GM12865 (cell line): ENCODE measurements at regions not wholly inside any gene's neighbourhood (a gene's known extent, or its start where the extent isn't known, plus 50 kb on each side); places are given as distances from the start of the nearest gene placed in this dataset.

ENCODE experiments used
- DNase-seq: peaks from one replicate; pipeline ENCODE4 v3.0.0; 2010; ENCODE audit warnings: low read depth
- H3K4me3 ChIP-seq: 2 replicates; pipeline ENCODE4 v1.5.1; 2011; ENCODE audit warnings: mild to moderate bottlenecking, low read depth, low read length, control low read depth
- TF ChIP-seq, protein P1 (sequence below): IDR thresholded peaks from 2 replicates; pipeline ENCODE4 v1.5.1; 2011; ENCODE audit warnings: low read length, control low read depth, low read depth, inconsistent platforms; ENCODE audit not compliant: insufficient read depth; ENCODE audit errors: missing control alignments

GRCh38 chr14:66135831-66136230 is 350.3 kb upstream of the CCDC196 start:
- TF ChIP-seq, protein P1, sequence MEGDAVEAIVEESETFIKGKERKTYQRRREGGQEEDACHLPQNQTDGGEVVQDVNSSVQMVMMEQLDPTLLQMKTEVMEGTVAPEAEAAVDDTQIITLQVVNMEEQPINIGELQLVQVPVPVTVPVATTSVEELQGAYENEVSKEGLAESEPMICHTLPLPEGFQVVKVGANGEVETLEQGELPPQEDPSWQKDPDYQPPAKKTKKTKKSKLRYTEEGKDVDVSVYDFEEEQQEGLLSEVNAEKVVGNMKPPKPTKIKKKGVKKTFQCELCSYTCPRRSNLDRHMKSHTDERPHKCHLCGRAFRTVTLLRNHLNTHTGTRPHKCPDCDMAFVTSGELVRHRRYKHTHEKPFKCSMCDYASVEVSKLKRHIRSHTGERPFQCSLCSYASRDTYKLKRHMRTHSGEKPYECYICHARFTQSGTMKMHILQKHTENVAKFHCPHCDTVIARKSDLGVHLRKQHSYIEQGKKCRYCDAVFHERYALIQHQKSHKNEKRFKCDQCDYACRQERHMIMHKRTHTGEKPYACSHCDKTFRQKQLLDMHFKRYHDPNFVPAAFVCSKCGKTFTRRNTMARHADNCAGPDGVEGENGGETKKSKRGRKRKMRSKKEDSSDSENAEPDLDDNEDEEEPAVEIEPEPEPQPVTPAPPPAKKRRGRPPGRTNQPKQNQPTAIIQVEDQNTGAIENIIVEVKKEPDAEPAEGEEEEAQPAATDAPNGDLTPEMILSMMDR, result no peak
- no peak for DNase-seq

DNA sequence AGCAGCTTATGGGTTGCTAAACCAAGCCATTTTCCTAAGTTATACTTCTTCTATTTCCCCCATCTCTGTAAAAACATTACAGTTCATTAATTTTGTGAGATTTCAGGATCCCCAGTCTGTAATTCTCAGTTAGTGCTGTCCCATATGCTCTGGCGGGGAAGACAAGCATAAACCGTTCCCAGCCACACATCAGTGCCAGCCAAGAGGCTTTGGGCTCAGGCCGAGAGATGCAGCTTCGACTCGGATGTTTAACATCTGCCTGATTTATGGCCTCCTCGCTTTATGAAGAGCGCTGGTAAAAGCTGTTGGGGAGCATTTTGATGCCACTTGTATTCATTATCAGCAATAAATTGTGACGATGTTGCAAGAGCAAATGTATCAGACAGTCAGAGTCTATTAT is 349.1 kb upstream of the CCDC196 start:
- TF ChIP-seq, protein P1, result no peak
- DNase-seq, result no peak
- H3K4me3 ChIP-seq, result no peak overlapping the region

More at GRCh38 chr14:66135831-66136230, 350.3 kb upstream of the CCDC196 start:
- no peak overlapping the region for H3K4me3 ChIP-seq

DNA sequence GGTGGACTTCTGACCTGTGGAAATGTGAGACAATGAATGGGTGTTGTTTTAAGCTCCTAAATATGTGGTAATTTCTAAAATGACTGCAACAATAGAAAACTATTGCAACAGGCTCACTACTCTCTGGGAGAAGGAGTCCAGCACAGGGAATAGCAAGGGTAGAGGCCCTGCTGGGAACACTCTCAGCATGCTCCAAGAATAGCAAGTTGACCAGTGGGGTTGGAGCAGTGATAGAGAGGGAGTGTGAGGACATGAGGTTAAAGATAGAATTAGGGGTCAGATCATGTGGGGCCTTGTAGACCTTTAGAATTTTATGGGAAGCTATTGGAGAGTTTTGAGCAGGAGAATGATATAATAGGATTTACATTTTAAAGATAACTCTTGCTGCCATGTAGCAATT is 346.7 kb upstream of the CCDC196 start:
- DNase-seq, result no peak
- no peak overlapping the region for H3K4me3 ChIP-seq
- TF ChIP-seq, protein P1, result no peak

GRCh38 chr14:66140213-66140918 is 345.8 kb upstream of the CCDC196 start:
- DNase-seq, result peak; percentile 58
- TF ChIP-seq, protein P1, result no peak
- H3K4me3 ChIP-seq, result no peak overlapping the region

DNA sequence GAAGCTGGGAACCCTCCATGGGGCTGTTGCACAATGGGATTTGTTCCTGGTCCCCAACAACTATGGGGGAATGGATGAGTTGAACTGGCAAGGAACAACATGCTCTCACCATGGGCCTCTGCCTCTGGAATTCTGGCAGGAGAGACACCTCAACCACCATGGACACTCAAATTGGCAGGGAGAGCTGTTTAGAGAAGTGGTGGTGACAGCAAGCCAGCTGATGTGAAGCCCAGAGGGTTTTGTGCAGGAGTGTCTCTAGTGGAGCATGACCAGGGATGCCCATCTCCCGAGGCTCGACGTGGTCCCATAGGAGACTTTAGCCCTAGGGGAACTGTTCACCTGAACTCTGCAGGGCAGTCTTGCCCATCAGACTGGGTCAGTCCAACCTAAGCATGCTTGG is 345.2 kb upstream of the CCDC196 start:
- H3K4me3 ChIP-seq, result no peak overlapping the region
- DNase-seq, result no peak
- TF ChIP-seq, protein P1, result no peak

- TF ChIP-seq, protein P1, result no peak
- no peak for DNase-seq
- no peak overlapping the region for H3K4me3 ChIP-seq
Measured at GRCh38 chr14:66141733-66142132, 344.4 kb upstream of the CCDC196 start.

DNA sequence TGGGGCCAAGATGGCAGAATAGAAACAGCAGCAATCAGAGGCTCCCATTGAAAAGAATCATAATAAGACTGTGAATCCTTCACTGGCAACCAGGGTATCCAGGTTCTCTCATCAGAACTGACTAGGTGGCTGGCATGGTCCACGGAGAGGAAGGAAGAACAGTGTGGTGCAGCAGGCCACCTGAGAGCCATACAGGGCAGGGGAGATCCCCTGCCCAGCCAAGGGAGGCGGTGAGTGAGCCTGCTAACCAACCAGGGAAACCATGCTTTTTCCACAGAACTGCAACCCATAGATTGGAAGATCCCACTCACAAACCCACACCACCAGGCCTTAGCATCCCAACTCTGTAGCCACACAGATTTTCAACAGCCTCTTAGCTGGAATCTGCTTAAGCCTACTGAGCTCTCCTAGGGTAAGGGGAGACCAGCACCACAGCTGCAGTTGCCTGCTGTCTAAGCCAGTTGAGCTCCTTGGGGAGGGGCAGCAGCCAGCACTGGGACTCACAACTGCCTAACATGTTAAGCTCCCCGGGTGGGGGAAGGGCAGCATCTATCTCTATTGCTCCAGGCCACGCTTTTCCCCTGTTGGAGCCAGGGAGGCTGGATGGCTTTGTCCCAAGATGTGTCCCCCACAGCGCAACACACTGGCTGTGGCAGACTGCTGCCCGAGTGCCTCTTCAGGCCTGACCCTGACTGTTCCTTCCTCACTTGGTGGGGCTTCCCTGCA is 342.6 kb upstream of the CCDC196 start:
- H3K4me3 ChIP-seq, result no peak overlapping the region
- TF ChIP-seq, protein P1, result no peak
- no peak for DNase-seq
